NCI-H2107 treated with DMSO at 0.1 percent for 48 hours (cell line): ENCODE measurements at regions not wholly inside any gene's neighbourhood (a gene's known extent, or its start where the extent isn't known, plus 50 kb on each side); places are given as distances from the start of the nearest gene placed in this dataset.
"Not testable (repeated sequence)": the region's sequence is repeated elsewhere in the genome, so short reads cannot be mapped to it uniquely, and the experiment has no call there.

ENCODE experiments used
- DNase-seq: peaks from one replicate; lab custom pipeline; 2025; ENCODE audit not compliant: unreplicated experiment; lab: John Stamatoyannopoulos, UW

- no peak for DNase-seq
Measured at GRCh38 chr5:126096442-126097006, 326.7 kb upstream of the GRAMD2B start.

GRCh38 chr5:126097876-126098275 lies 325.3 kb upstream of the GRAMD2B start:
- DNase-seq, result no peak

- no peak for DNase-seq
Measured at GRCh38 chr5:126098330-126099017, 324.7 kb upstream of the GRAMD2B start.

- no peak for DNase-seq
Measured at GRCh38 chr5:126099077-126099476, 324.1 kb upstream of the GRAMD2B start.

- no peak for DNase-seq
Measured at GRCh38 chr5:126100767-126101166, 322.4 kb upstream of the GRAMD2B start.

GRCh38 chr5:126101901-126102300 lies 321.3 kb upstream of the GRAMD2B start:
- DNase-seq, result no peak

- DNase-seq, result no peak
Measured at GRCh38 chr5:126103050-126103449, 320.2 kb upstream of the GRAMD2B start.

GRCh38 chr5:126103868-126104267 lies 319.3 kb upstream of the GRAMD2B start:
- DNase-seq, result no peak

GRCh38 chr5:126104341-126104740 lies 318.9 kb upstream of the GRAMD2B start:
- DNase-seq, result no peak

GRCh38 chr5:126104951-126105350 lies 318.3 kb upstream of the GRAMD2B start:
- DNase-seq, result no peak

GRCh38 chr5:126106029-126106428 lies 317.2 kb upstream of the GRAMD2B start:
- DNase-seq, result no peak

GRCh38 chr5:126107381-126107780 lies 315.8 kb upstream of the GRAMD2B start:
- DNase-seq, result no peak

- no peak for DNase-seq
Measured at GRCh38 chr5:126108470-126108869, 314.7 kb upstream of the GRAMD2B start.

- no peak for DNase-seq
Measured at GRCh38 chr5:126115059-126115629, 308.1 kb upstream of the GRAMD2B start.

- DNase-seq, result no peak
Measured at GRCh38 chr5:126117044-126117443, 306.2 kb upstream of the GRAMD2B start.

GRCh38 chr5:126119887-126120442 lies 303.2 kb upstream of the GRAMD2B start:
- DNase-seq, result no peak

GRCh38 chr5:126120939-126121338 lies 302.3 kb upstream of the GRAMD2B start:
- peak; percentile 6 for DNase-seq

GRCh38 chr5:126122942-126123341 lies 300.3 kb upstream of the GRAMD2B start:
- no peak for DNase-seq

- no peak for DNase-seq
Measured at GRCh38 chr5:126124706-126125345, 298.4 kb upstream of the GRAMD2B start.

- DNase-seq, result no peak
Measured at GRCh38 chr5:126125407-126125806, 297.8 kb upstream of the GRAMD2B start.

- no peak for DNase-seq
Measured at GRCh38 chr5:126126574-126126973, 296.6 kb upstream of the GRAMD2B start.

GRCh38 chr5:126127371-126127770 lies 295.8 kb upstream of the GRAMD2B start:
- not testable (repeated sequence) for DNase-seq
